ENCODE measurements at regions not wholly inside any gene's neighbourhood (a gene's known extent, or its start where the extent isn't known, plus 50 kb on each side); places are given as distances from the start of the nearest gene placed in this dataset.

GRCh38 chr14:86457481-86458135, 927.7 kb downstream of the FLRT2 start:
- no peak for TF ChIP-seq CTCF (IDR thresholded peaks at IDR 0.05)
- no peak for TF ChIP-seq POLR2A (IDR thresholded peaks at IDR 0.05)

Data from adrenal gland (tissue), 5 donors.